GM12878 (cell line): ENCODE measurements at regions not wholly inside any gene's neighbourhood (a gene's known extent, or its start where the extent isn't known, plus 50 kb on each side); places are given as distances from the start of the nearest gene placed in this dataset.

Experiments used
- ATAC-seq: fragments of 200-7000 bp; cut with Tn5 transposase; 3 replicates; pipeline ENCODE4 v1.9.1; 2020; ENCODE audit warnings: mild to moderate bottlenecking, moderate library complexity
- BruUV-seq: library from RNA; stranded (reverse); fragments of 400-500 nt; replicated peaks from 2 replicates; lab custom pipeline; 2021; lab: Mats Ljungman, UMichigan
- CTCF ChIA-PET: fragments of 300-600 bp; sonication (Branson Sonifier 250); formaldehyde crosslinking; extraction: SDS; loops from one replicate; lab custom pipeline; 2021; ENCODE audit warnings: inconsistent platforms; lab: Yijun Ruan, JAX
- POLR2A ChIA-PET: fragments of 350-600 bp; formaldehyde crosslinking; extraction: SDS; loops from one replicate; lab custom pipeline; 2021; ENCODE audit warnings: inconsistent platforms; lab: Charles Lee
- RAD21 ChIA-PET: fragments of 300-600 bp; sonication (Branson Sonifier 250); formaldehyde crosslinking; loops from one replicate; lab custom pipeline; 2023; ENCODE audit warnings: antibody characterized with exemption; ENCODE audit not compliant: unreplicated experiment; lab: Charles Lee
- SMC1A ChIA-PET: fragments of 300-600 bp; sonication (Branson Sonifier 250); formaldehyde crosslinking; loops from one replicate; lab custom pipeline; 2023; ENCODE audit not compliant: unreplicated experiment, uncharacterized antibody; lab: Charles Lee
- DNase-seq: peaks from one replicate; pipeline ENCODE4 v3.0.0-alpha.2; 2011; ENCODE audit warnings: low read depth, low spot score
- FAIRE-seq: peaks from 3 replicates; lab custom pipeline; 2011; peaks lifted over from hg19 to GRCh38; lab: Jason Lieb, UNC
- H2AFZ ChIP-seq: 2 replicates; pipeline ENCODE4 v1.6.0; 2011; ENCODE audit warnings: low read depth, low read length, control low read depth; ENCODE audit not compliant: control insufficient read depth
- H3K27ac ChIP-seq: 2 replicates; pipeline ENCODE4 v1.5.1; 2011; ENCODE audit warnings: control low read depth; ENCODE audit not compliant: control insufficient read depth, insufficient read depth
- H3K27me3 ChIP-seq, 2 experiments: replicated peaks in 1 of 2; 2 replicates each; pipeline versions ENCODE4 v1.6.0 to v1.6.1; 2011; ENCODE audit warnings: low read length in 1 of 2; ENCODE audit not compliant: control insufficient read depth in 2 of 2, insufficient read depth in 2 of 2
- H3K36me3 ChIP-seq, 2 experiments: 2 replicates each; pipeline ENCODE4 v1.5.1; 2011; ENCODE audit warnings: low read length in 1 of 2; ENCODE audit not compliant: control insufficient read depth in 2 of 2, insufficient read depth in 2 of 2
- H3K4me1 ChIP-seq: 2 replicates; pipeline ENCODE4 v1.6.1; 2011; ENCODE audit warnings: mild to moderate bottlenecking, low read length, moderate library complexity, mixed read lengths; ENCODE audit not compliant: control insufficient read depth, insufficient read depth
- H3K4me2 ChIP-seq: 2 replicates; pipeline ENCODE4 v1.6.0; 2011; ENCODE audit warnings: control low read depth; ENCODE audit not compliant: control insufficient read depth, insufficient read depth
- H3K4me3 ChIP-seq: fragments of 200-600 bp; sonication (generic); 2 replicates; pipeline ENCODE4 v1.5.1; 2016
- H3K79me2 ChIP-seq: 2 replicates; pipeline ENCODE4 v1.6.0; 2011; ENCODE audit warnings: low read length; ENCODE audit not compliant: control insufficient read depth, insufficient read depth
- H3K9ac ChIP-seq: 2 replicates; pipeline ENCODE4 v1.8.0; 2011; ENCODE audit warnings: low read length, control low read depth, mixed read lengths; ENCODE audit not compliant: control insufficient read depth, insufficient read depth
- H3K9me3 ChIP-seq: replicated peaks from 3 replicates; pipeline ENCODE4 v1.5.1; 2011; ENCODE audit warnings: mild to moderate bottlenecking, low read length; ENCODE audit not compliant: control insufficient read depth, insufficient read depth
- H4K20me1 ChIP-seq: 2 replicates; pipeline ENCODE4 v1.6.0; 2011; ENCODE audit not compliant: control insufficient read depth, insufficient read depth
- ASH2L ChIP-seq: fragments of 300-600, 200-600 bp; sonication (generic); IDR thresholded peaks from 2 replicates; pipeline ENCODE4 v1.6.1; 2017; ENCODE audit warnings: low read depth, mild to moderate bottlenecking, borderline replicate concordance
- IRF4 ChIP-seq: IDR thresholded peaks from 2 replicates; pipeline ENCODE4 v1.6.1; 2011; ENCODE audit warnings: low read depth, low read length
- KAT2A ChIP-seq: conservative IDR thresholded peaks from 2 replicates; pipeline ENCODE4 v1.6.1; 2011; ENCODE audit warnings: low read depth, low read length; ENCODE audit not compliant: control insufficient read depth
- KDM1A ChIP-seq: fragments of 200-600 bp; sonication (generic); IDR thresholded peaks from 2 replicates; pipeline ENCODE4 v1.6.1; 2016; ENCODE audit warnings: borderline replicate concordance
- MEF2A ChIP-seq: IDR thresholded peaks from 2 replicates; pipeline ENCODE4 v1.6.1; 2011; ENCODE audit warnings: low read depth, mild to moderate bottlenecking, low read length, moderate library complexity; ENCODE audit not compliant: insufficient read depth
- MTA2 ChIP-seq: fragments of 450-650 bp; IDR thresholded peaks from 2 replicates; pipeline ENCODE4 v1.6.1; 2016; ENCODE audit warnings: low read depth, mild to moderate bottlenecking, moderate library complexity
- NBN ChIP-seq: fragments of 450-650 bp; IDR thresholded peaks from 2 replicates; pipeline ENCODE4 v1.6.1; 2016
- PAX8 ChIP-seq: fragments of 450-650 bp; IDR thresholded peaks from 2 replicates; pipeline ENCODE4 v1.6.1; 2017; ENCODE audit warnings: mild to moderate bottlenecking, moderate library complexity
- POLR2AphosphoS2 ChIP-seq: IDR thresholded peaks from 2 replicates; pipeline ENCODE4 v1.6.1; 2011; ENCODE audit warnings: low read depth, mild to moderate bottlenecking, low read length, improper control_type of control experiment, moderate library complexity
- RBBP5 ChIP-seq: fragments of 200-600 bp; sonication (generic); conservative IDR thresholded peaks from 2 replicates; pipeline ENCODE4 v1.6.1; 2016
- SIN3A ChIP-seq: IDR thresholded peaks from 2 replicates; pipeline ENCODE4 v1.6.1; 2012; ENCODE audit warnings: low read depth, low read length, improper control_type of control experiment
- SUPT20H ChIP-seq: IDR thresholded peaks from 2 replicates; pipeline ENCODE4 v1.6.1; 2011; ENCODE audit warnings: low read depth, mild to moderate bottlenecking, low read length, moderate library complexity, borderline replicate concordance; ENCODE audit not compliant: control insufficient read depth
- WGBS: methylation state at CpG from one replicate; pipeline ENCODE4 v1.1.6; 2016; ENCODE audit warnings: low lambda C conversion rate; ENCODE audit not compliant: insufficient replicate concordance, insufficient coverage; ENCODE audit errors: missing lambda C conversion rate; 5-methylcytosine and 5-hydroxymethylcytosine counted together
- in situ Hi-C: fragments of 300-500 bp; cut with MboI; formaldehyde crosslinking; loops from 9 replicates; pipeline ENCODE4 v1.14.3; 2018; ENCODE audit warnings: mixed read lengths
- intact Hi-C: fragments of 100-400 bp; cut with micrococcal nuclease; formaldehyde crosslinking; loops from one replicate; pipeline ENCODE4 v1.14.2; 2022; ENCODE audit not compliant: unreplicated experiment
- TF ChIP-seq, protein P1 (sequence below): fragments of 450-650 bp; IDR thresholded peaks from 2 replicates; pipeline ENCODE4 v1.6.1; 2018; ENCODE audit warnings: borderline replicate concordance, mild to moderate bottlenecking; ENCODE audit not compliant: partially characterized antibody
- TF ChIP-seq, protein P2 (sequence below): fragments of 450-650 bp; IDR thresholded peaks from 2 replicates; pipeline ENCODE4 v1.6.1; 2017; ENCODE audit warnings: mild to moderate bottlenecking, moderate library complexity
- TF ChIP-seq, protein P3 (sequence below): fragments of 450-650 bp; IDR thresholded peaks from 2 replicates; pipeline ENCODE4 v1.6.1; 2017; ENCODE audit warnings: mild to moderate bottlenecking, moderate library complexity

DNA sequence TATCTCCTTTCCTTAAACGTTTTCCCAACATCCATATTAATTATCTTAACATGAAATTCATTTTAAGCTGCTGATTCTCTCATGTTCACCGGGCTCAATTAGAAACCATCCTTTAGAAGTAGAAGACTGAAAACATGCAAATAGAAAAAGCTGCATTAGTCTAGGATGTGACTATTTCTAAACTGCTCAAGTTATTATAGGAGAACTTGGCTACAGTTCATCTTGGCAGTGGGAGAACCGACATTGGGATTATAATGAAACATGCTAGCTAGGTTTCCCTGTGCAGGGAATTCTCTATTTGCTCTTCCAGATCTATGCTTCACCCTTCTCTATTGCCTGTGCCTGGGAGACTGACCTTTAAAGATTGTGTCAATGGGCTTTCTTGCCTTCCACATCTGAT is 151.0 kb upstream of the PPARGC1A start:
- Histone ChIP-seq H3K4me3 (no peak overlapping the region), H2AFZ (no peak overlapping the region), H3K9ac (no peak overlapping the region), H3K36me3 (no peaks in the 10 kb centered on the region), H3K27me3 (no peaks in the 10 kb centered on the region), H4K20me1 (no peaks in the 10 kb centered on the region), H3K4me2 (no peak overlapping the region), H3K79me2 (no peaks in the 10 kb centered on the region), H3K27ac (no peak overlapping the region), H3K4me1 (no peaks in the 10 kb centered on the region), H3K9me3 (no peaks in the 10 kb centered on the region)
- ChIA-PET SMC1A (no interaction called here), CTCF (no interaction called here), POLR2A (no interaction called here), RAD21 (no interaction called here)
- ATAC-seq = no peak
- no TSS peak for BruUV-seq
- in situ Hi-C loops = no loop called here
- intact Hi-C loops = no loop called here
- DNase-seq = no peak
- WGBS = 6% methylated on average over 3 of the region's 3 CpGs
- FAIRE-seq = no peak
- no peak for TF ChIP-seq RBBP5
- TF ChIP-seq NBN = no peak
- no peak for TF ChIP-seq PAX8
- no peak for TF ChIP-seq SIN3A
- TF ChIP-seq, protein P1, sequence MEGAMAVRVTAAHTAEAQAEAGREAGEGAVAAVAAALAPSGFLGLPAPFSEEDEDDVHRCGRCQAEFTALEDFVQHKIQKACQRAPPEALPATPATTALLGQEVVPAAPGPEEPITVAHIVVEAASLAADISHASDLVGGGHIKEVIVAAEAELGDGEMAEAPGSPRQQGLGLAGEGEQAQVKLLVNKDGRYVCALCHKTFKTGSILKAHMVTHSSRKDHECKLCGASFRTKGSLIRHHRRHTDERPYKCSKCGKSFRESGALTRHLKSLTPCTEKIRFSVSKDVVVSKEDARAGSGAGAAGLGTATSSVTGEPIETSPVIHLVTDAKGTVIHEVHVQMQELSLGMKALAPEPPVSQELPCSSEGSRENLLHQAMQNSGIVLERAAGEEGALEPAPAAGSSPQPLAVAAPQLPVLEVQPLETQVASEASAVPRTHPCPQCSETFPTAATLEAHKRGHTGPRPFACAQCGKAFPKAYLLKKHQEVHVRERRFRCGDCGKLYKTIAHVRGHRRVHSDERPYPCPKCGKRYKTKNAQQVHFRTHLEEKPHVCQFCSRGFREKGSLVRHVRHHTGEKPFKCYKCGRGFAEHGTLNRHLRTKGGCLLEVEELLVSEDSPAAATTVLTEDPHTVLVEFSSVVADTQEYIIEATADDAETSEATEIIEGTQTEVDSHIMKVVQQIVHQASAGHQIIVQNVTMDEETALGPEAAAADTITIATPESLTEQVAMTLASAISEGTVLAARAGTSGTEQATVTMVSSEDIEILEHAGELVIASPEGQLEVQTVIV = no peak
- no peak for TF ChIP-seq MTA2
- TF ChIP-seq SUPT20H = no peak
- no peak for TF ChIP-seq KAT2A
- TF ChIP-seq IRF4 = no peak
- no peak for TF ChIP-seq ASH2L
- TF ChIP-seq, protein P2, sequence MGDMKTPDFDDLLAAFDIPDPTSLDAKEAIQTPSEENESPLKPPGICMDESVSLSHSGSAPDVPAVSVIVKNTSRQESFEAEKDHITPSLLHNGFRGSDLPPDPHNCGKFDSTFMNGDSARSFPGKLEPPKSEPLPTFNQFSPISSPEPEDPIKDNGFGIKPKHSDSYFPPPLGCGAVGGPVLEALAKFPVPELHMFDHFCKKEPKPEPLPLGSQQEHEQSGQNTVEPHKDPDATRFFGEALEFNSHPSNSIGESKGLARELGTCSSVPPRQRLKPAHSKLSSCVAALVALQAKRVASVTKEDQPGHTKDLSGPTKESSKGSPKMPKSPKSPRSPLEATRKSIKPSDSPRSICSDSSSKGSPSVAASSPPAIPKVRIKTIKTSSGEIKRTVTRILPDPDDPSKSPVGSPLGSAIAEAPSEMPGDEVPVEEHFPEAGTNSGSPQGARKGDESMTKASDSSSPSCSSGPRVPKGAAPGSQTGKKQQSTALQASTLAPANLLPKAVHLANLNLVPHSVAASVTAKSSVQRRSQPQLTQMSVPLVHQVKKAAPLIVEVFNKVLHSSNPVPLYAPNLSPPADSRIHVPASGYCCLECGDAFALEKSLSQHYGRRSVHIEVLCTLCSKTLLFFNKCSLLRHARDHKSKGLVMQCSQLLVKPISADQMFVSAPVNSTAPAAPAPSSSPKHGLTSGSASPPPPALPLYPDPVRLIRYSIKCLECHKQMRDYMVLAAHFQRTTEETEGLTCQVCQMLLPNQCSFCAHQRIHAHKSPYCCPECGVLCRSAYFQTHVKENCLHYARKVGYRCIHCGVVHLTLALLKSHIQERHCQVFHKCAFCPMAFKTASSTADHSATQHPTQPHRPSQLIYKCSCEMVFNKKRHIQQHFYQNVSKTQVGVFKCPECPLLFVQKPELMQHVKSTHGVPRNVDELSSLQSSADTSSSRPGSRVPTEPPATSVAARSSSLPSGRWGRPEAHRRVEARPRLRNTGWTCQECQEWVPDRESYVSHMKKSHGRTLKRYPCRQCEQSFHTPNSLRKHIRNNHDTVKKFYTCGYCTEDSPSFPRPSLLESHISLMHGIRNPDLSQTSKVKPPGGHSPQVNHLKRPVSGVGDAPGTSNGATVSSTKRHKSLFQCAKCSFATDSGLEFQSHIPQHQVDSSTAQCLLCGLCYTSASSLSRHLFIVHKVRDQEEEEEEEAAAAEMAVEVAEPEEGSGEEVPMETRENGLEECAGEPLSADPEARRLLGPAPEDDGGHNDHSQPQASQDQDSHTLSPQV = no peak
- TF ChIP-seq KDM1A = no peak
- TF ChIP-seq, protein P3, sequence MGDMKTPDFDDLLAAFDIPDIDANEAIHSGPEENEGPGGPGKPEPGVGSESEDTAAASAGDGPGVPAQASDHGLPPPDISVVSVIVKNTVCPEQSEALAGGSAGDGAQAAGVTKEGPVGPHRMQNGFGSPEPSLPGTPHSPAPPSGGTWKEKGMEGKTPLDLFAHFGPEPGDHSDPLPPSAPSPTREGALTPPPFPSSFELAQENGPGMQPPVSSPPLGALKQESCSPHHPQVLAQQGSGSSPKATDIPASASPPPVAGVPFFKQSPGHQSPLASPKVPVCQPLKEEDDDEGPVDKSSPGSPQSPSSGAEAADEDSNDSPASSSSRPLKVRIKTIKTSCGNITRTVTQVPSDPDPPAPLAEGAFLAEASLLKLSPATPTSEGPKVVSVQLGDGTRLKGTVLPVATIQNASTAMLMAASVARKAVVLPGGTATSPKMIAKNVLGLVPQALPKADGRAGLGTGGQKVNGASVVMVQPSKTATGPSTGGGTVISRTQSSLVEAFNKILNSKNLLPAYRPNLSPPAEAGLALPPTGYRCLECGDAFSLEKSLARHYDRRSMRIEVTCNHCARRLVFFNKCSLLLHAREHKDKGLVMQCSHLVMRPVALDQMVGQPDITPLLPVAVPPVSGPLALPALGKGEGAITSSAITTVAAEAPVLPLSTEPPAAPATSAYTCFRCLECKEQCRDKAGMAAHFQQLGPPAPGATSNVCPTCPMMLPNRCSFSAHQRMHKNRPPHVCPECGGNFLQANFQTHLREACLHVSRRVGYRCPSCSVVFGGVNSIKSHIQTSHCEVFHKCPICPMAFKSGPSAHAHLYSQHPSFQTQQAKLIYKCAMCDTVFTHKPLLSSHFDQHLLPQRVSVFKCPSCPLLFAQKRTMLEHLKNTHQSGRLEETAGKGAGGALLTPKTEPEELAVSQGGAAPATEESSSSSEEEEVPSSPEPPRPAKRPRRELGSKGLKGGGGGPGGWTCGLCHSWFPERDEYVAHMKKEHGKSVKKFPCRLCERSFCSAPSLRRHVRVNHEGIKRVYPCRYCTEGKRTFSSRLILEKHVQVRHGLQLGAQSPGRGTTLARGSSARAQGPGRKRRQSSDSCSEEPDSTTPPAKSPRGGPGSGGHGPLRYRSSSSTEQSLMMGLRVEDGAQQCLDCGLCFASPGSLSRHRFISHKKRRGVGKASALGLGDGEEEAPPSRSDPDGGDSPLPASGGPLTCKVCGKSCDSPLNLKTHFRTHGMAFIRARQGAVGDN = no peak
- no peak for TF ChIP-seq MEF2A
- no peak for TF ChIP-seq POLR2AphosphoS2
